ENCODE measurements at regions not wholly inside any gene's neighbourhood (a gene's known extent, or its start where the extent isn't known, plus 50 kb on each side); places are given as distances from the start of the nearest gene placed in this dataset.

GRCh38 chr2:5751873-5752482 is 59.8 kb downstream of the SOX11 start:
- DNase-seq = no peak

DNA sequence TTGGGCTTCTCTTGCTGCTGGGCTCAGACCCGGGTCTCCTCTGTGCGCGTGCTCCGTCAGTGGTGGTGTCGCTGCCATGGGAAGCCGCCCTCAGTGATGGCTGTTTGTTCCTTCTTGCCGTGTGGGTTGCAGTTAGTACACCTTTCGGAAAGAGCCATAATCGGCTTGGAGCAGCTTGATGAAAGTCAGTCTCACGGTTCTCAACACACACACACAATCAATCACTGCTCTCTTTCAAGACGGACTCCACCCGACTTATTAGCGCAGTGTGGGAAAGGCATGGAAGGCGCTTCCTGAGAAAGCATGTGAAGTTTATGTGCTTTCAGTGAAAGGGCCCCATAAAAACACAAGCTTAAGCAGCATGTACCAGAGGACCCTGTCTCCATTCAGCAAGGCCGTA is 64.1 kb downstream of the SOX11 start:
- no peak for DNase-seq

DNA sequence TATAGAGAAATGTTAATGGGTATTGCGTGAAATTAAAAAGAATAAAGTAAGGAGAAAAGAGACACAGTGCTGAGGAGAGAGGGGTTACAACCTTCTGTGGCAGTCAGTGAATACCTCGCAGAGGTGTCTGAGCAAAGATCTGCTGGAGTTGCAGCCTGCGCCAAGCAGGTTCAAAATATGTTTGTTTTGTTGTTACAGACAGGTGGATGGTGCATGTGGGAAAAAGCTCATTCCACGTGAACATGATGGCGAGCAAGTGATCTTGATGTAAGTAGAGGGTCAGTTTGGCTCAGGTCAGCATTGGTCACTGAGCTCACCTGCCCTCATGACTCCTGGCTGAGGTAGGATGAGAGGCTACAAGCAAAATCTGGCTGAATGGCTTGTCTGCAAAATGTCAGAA is 66.2 kb downstream of the SOX11 start:
- no peak for DNase-seq

GRCh38 chr2:5759949-5760348 is 67.8 kb downstream of the SOX11 start:
- DNase-seq = no peak

DNA sequence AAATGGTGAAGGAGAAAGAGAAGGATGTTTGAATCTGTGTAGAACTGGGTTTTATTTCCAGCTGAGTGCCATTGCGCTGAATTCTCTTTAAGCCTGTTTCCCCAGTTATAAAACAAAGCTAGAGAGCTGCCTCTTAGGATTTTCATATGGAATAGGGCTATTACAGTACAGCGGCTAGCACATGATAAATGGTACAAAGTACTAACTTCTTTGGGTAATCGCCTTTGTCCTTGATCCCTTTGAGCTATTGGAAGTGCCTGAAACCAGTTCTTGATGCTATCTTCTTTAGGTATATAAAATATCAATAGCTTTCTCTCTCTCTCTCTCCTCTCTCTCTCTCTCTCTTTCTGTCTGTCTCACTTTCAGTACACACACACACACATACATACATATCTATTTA is 71.3 kb downstream of the SOX11 start:
- no peak for DNase-seq

DNA sequence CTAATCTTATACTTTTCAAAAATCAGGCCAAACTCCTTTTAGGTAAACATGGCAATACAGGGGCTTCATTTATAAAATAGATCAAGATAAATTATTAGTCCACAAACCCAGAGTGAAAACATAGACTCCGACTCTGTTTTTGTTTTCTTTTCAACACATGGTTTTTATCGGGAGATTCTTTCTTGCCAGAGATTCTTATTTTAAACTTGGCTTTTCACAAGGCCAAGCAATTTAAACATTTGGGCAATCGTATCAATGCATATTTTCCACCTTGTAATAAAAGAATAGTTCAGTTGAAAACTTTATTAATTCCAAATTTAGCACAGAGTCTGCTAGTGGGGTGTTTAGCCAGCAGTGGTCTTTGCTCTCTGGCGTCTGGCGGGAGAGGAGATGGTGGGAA is 71.9 kb downstream of the SOX11 start:
- DNase-seq = no peak

GRCh38 chr2:5766056-5766455 is 73.9 kb downstream of the SOX11 start:
- no peak for DNase-seq

DNA sequence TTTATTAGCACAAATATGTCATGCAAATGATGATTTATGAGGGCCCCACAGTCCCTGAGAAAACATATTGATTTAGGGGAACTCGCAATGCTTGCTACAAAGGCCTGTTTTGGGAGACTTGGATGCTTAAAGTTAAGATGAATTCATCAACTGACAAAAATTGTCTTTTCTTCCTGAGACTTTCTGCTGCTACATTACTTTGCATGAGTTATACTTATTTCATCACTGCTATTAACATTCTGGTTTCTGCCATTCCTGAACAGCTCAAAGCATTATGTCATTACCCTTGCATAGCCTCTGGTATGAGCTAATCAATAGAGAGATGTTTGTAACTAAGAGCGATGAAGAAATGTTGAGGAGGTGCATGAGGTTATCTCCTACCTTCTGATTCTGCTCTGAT is 74.4 kb downstream of the SOX11 start:
- DNase-seq = no peak

DNA sequence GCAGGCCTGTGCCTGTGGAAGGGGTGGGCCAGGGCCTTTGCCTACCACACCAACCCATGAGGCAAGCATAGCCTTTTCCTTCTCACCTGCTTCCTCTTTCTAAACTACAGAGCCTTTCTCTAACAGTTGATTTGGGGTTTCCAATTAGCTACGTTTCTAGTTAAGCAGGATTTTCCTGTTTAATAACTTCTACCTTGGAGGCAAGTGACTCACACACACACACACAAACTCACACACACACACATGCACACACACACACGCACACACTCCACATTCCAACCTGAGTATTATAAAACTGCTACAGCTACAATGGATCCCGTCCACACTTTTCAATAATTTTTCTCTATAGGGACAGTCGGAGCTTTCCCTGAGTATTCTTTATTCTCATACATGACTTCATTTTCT is 84.9 kb downstream of the SOX11 start:
- no peak for DNase-seq

DNA sequence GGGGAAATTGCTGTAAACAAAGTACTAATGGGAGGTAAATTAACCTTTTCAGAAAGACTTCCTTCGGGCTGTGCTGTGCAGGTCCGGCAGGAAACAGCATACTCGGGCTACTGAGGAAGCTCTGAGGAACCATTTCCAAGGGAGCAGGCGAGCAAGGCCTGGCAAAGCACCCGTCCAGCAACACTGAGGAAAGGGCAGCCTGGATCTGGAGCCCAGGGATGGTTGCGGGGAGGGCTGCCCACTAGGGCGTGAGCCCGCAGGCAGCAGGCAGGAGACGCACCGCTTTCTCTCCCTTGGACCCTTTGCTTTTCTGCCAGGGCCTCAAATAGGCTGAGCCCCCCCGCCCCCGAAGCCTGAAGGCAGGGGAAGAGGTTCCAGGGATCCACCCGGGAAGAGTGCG is 89.5 kb downstream of the SOX11 start:
- no peak for DNase-seq

DNA sequence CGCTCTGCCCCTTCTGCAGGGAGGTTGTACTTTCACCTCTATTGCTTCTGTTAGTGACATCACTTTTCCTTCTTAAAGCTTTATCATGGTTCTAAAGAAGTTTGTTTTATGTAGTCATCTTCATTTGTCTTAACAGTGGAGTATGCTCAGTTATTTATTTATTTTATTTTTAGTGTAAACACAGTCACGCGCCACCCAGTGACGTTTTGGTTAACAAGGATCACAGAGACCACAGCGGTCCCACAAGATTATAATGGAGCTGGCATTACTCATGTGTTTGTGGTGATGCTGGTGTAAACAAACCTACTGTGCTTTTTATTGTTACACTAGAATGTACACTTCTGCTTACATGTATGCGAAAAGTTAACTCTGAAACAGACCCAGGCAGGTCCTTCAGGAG is 89.9 kb downstream of the SOX11 start:
- no peak for DNase-seq

DNA sequence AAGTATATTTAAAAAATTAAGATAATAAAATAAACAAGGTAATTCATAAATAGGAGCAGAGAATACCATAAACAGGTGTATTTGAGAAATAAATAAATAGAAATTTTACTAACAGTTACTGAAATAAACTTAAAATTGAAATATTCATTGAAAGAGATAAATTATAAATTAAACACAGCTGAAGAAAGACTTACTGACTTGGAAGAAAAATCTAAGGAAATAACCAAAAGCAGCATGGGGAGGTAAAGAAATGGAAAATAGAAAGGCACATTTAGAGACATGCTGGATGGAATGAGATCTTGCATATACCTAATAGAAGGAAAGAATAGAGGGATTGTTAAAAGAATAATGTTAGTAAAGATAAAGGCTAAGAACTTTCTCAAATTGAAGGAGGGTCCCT is 96.3 kb downstream of the SOX11 start:
- DNase-seq = no peak

GRCh38 chr2:5791371-5791770 is 99.2 kb downstream of the SOX11 start:
- no peak for DNase-seq

DNA sequence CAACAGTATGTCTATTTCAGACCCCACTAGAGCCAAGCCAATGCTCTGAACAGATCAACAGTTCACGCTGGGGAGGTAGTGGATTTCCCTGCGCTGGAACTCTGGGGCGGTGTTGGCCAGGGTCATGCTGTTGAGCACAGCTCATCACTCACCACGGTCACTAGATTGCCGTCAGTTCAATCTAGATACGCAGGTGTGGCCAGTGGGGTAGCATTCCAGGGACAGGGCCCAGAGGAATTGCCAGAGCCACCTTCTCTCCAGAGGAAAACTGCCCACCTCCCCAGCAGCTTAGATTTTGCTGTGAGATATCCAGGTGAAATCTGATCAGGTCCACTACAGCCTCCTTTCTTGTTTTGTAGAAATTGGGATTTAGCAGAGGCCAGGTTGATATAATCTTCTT is 101.8 kb downstream of the SOX11 start:
- DNase-seq = no peak

GRCh38 chr2:5798084-5798483 is 105.9 kb downstream of the SOX11 start:
- DNase-seq = no peak

DNA sequence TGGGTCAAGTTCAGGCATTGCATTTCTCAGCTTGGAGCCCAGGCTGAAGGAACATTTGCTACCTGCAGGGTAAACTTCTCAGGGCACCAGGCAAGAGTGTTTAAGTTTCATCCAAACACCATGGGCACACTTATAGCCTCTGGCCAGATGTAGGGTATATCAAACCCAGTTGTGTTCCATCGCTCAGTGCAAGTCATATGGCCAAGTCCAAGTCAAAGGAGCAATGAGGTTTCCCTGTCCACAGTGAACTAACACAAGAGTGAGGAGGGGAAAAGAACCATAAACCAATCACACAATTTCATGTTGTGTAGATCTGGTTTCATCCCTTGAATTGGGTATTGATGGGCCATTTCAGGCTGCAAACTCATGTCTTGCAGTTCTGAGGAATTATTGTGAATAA is 107.2 kb downstream of the SOX11 start:
- no peak for DNase-seq

- DNase-seq = no peak
These were observed 111.4 kb downstream of the SOX11 start for GRCh38 chr2:5803547-5803946.

DNA sequence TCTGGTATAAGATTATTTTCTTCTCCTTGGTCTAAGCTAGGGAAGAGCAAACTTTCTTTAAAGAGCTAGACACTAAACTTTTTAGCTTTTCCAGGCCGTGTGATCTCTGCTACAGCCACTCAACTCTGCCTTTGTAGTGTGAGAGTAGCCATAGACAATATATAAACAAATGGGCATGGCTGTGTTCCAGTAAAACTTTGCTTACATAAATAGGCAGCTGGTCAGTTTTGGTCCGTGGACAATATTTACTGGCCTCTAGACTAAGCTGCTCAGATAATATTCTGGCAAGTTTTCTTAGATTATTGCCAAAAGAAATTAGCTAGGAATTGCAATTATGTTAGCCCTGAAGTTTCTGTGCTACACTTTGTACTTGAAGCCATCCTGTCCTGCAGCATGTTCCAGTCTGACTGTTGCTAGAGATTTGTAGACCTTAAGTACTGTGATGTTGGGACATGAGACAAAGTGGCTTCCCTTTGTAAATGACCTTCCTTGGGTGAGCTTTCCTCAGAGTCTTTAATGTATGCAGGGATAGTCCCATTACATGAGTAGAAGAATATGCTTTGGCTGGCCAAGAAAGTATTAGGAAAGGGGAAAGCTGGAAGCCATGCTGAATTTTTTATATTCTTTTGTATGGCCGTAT is 126.9 kb downstream of the SOX11 start:
- no peak for DNase-seq

DNA sequence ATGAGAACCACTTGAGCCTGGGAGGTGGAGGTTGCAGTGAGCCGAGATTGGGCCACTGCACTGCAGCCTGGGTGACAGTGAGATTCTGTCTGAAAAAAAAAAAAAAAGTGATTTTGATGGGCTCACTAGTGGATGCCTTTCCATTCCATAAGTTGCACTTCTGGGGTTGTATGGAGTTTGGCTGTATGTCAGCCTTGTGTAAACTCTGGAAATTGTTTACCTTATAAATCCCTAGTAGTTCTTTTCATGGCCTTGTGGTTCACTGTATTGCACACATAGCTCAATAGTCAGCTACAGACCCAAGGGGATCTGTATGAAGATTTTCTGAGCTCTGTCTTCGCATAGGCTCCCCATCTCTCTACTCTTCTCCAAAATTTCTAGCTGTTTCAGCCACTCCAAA is 131.9 kb downstream of the SOX11 start:
- no peak for DNase-seq

DNA sequence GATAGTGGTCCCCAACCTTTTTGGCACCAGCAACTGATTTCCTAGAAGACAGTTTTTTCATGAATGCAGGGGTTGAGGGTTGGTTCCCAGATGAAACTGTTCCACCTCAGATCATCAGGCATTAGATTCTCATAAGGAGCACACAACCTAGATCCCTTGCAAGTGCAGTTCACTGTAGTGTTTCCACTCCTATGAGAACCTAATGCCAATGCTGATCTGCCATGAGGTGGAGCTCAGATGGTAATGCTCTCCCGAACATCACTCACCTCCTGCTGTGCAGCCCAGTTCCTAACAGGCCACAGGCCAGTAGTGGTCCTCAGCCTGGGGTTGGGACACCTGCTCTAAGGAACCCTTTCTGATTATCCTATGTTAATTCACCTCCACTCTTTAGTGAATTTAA is 133.5 kb downstream of the SOX11 start:
- DNase-seq = no peak

GRCh38 chr2:5826979-5827655 is 134.9 kb downstream of the SOX11 start:
- DNase-seq = no peak

- no peak for DNase-seq
These were observed 142.3 kb downstream of the SOX11 start for GRCh38 chr2:5834501-5834900.

DNA sequence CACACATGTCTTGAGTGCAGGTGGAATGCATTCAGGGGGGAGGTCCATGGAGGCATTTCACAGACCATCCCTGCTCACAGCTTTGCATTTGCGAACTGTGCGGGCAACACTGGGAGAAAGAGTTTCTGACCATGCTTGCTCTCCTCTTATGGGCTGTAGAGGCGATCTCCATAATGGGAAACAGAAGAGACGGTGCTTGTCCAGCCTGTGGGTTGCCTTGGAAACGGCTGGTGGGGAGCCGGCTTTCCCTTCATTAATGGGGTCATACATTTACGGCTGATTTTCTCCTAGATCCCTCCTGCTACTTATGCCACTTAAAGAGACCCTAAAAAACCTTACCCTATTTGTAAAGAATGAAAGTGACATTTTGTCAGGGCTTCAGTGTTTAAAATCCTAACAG is 147.4 kb downstream of the SOX11 start:
- DNase-seq = no peak

DNA sequence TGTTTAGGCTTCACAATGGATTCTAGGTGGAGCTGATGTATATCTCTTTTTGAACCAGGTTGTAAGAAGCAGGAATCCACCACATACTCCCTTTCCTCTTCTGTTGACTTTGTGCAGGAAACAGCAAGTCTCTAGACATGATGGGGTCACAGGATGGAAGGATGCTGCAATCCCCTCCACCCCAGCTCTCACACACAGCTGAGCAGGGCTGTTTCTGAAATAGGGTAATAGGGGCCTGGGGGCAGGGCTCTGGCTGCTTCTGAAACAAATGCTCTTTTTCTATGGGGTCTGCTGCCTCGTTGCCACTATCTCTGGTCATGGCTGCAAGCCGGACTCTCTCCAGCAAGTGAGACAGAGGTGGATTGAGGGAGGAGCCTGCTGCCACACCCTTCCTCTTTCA is 148.9 kb downstream of the SOX11 start:
- DNase-seq = no peak

- no peak for DNase-seq
These were observed 150.1 kb downstream of the SOX11 start for GRCh38 chr2:5842326-5842725.
